ENCODE measurements at regions not wholly inside any gene's neighbourhood (a gene's known extent, or its start where the extent isn't known, plus 50 kb on each side); places are given as distances from the start of the nearest gene placed in this dataset.

GRCh38 chr3:40653878-40654277, 129.1 kb downstream of the ZNF621 start:
- TF ChIP-seq CTCF (conservative IDR thresholded peaks at IDR 0.05; ENCODE audit: low read length): no peak
- TF ChIP-seq EZH2phosphoT487 (IDR thresholded peaks at IDR 0.05; ENCODE audit: borderline replicate concordance): no peak

Measured in Loucy (cell line).